UCSD-AML1 (cell line): ENCODE measurements at regions not wholly inside any gene's neighbourhood (a gene's known extent, or its start where the extent isn't known, plus 50 kb on each side); places are given as distances from the start of the nearest gene placed in this dataset.

Source experiments
- DNase-seq: peaks from one replicate; lab custom pipeline; 2025; ENCODE audit not compliant: unreplicated experiment; lab: John Stamatoyannopoulos, UW

GRCh38 chr14:104422837-104423681, 156.5 kb upstream of the C14orf180 start:
- no peak for DNase-seq

- no peak for DNase-seq
These were observed 155.7 kb upstream of the C14orf180 start for GRCh38 chr14:104423701-104424405.

- no peak for DNase-seq
These were observed 155.0 kb upstream of the C14orf180 start for GRCh38 chr14:104424406-104425072.

GRCh38 chr14:104425171-104425681, 154.3 kb upstream of the C14orf180 start:
- DNase-seq, result no peak

- no peak for DNase-seq
These were observed 153.6 kb upstream of the C14orf180 start for GRCh38 chr14:104425763-104426646.

- no peak for DNase-seq
These were observed 152.3 kb upstream of the C14orf180 start for GRCh38 chr14:104427131-104427851.

- no peak for DNase-seq
These were observed 151.2 kb upstream of the C14orf180 start for GRCh38 chr14:104428333-104428851.

GRCh38 chr14:104428860-104429259, 150.7 kb upstream of the C14orf180 start:
- no peak for DNase-seq

GRCh38 chr14:104429291-104429861, 150.2 kb upstream of the C14orf180 start:
- DNase-seq, result no peak

GRCh38 chr14:104431351-104431928, 148.1 kb upstream of the C14orf180 start:
- DNase-seq, result no peak

GRCh38 chr14:104431929-104432541, 147.5 kb upstream of the C14orf180 start:
- no peak for DNase-seq

GRCh38 chr14:104432611-104433231, 146.8 kb upstream of the C14orf180 start:
- no peak for DNase-seq

- DNase-seq, result no peak
These were observed 146.0 kb upstream of the C14orf180 start for GRCh38 chr14:104433401-104434213.

GRCh38 chr14:104434214-104435076, 145.1 kb upstream of the C14orf180 start:
- no peak for DNase-seq

GRCh38 chr14:104435147-104436046, 144.2 kb upstream of the C14orf180 start:
- DNase-seq, result no peak
